Activated CD8-positive, alpha-beta T cell treated with anti-CD3 and anti-CD28 coated beads, Interleukin-2, amount 10 ng/mL, durations not matched to agents 7 days and 5 days (primary cell): ENCODE measurements at regions not wholly inside any gene's neighbourhood (a gene's known extent, or its start where the extent isn't known, plus 50 kb on each side); places are given as distances from the start of the nearest gene placed in this dataset.

Experiments used
- ATAC-seq: fragments of 150-1000 bp; cut with Tn5 transposase; one replicate; pipeline ENCODE4 v1.10.0; 2021; ENCODE audit warnings: moderate library complexity
- CTCF ChIA-PET: fragments of 350-600 bp; sonication (Branson Sonifier 250); formaldehyde crosslinking; loops from one replicate; lab custom pipeline; 2021; ENCODE audit warnings: antibody characterized with exemption; lab: Charles Lee
- POLR2A ChIA-PET: fragments of 350-600 bp; sonication (Branson Sonifier 250); formaldehyde crosslinking; loops from one replicate; lab custom pipeline; 2021; ENCODE audit warnings: antibody characterized with exemption; lab: Charles Lee
- DNase-seq: peaks from one replicate; pipeline ENCODE4 v3.0.0-alpha.2; 2020
- H3K27ac Mint-ChIP-seq: one replicate; pipeline ENCODE4 v1.8.0; 2021; ENCODE audit warnings: mild to moderate bottlenecking, mixed read lengths
- H3K27me3 Mint-ChIP-seq: one replicate; pipeline ENCODE4 v1.8.0; 2021; ENCODE audit warnings: low read depth, mixed read lengths
- H3K36me3 Mint-ChIP-seq: one replicate; pipeline ENCODE4 v1.8.0; 2021; ENCODE audit warnings: low read depth, mixed read lengths
- H3K4me1 Mint-ChIP-seq: one replicate; pipeline ENCODE4 v1.8.0; 2021; ENCODE audit warnings: low read depth, mixed read lengths
- H3K4me3 Mint-ChIP-seq: one replicate; pipeline ENCODE4 v1.8.0; 2021; ENCODE audit warnings: mild to moderate bottlenecking, mixed read lengths
- H3K9me3 Mint-ChIP-seq: one replicate; pipeline ENCODE4 v1.8.0; 2022; ENCODE audit warnings: mixed read lengths; ENCODE audit not compliant: insufficient read depth

DNA sequence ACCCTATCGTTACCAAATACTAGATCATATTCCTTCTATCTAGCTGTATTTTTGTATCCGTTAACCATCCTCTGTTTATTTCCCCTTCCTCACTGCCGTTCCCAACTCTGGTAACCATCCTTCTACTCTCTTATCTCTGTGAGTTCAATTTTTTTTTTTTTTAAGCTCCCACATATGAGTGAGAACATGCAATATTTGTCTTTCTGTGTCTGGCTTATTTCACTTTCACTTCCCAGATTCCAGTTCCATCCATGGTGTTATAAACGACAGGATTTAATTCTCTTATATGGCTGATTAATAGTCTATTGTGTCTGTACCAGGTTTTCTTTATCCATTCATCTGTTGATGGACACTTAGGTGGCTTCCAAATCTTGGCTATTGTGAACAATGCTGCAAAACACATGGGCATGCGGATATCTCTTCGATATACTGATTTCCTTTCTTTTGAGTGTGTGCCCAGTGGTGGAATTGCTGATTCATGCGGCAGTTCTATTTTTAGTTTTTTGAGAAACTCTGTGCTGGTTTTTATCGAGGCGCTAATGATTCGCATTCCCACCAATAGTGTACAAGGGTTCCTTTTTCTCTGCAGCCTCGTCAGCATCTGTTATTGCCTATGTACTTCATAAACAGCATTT, 599.6 kb downstream of the TMEM114 start:
- H3K4me3 Mint-ChIP-seq, result no peak overlapping the region
- H3K9me3 Mint-ChIP-seq, result peaks cover 9% of the 10 kb centered on the region
- no peaks in the 10 kb centered on the region for H3K4me1 Mint-ChIP-seq
- CTCF ChIA-PET, result no interaction called here
- POLR2A ChIA-PET, result no interaction called here
- H3K36me3 Mint-ChIP-seq, result no peaks in the 10 kb centered on the region
- ATAC-seq (no peak), DNase-seq (no peak)
- H3K27ac Mint-ChIP-seq, result no peak overlapping the region
- H3K27me3 Mint-ChIP-seq, result no peaks in the 10 kb centered on the region

DNA sequence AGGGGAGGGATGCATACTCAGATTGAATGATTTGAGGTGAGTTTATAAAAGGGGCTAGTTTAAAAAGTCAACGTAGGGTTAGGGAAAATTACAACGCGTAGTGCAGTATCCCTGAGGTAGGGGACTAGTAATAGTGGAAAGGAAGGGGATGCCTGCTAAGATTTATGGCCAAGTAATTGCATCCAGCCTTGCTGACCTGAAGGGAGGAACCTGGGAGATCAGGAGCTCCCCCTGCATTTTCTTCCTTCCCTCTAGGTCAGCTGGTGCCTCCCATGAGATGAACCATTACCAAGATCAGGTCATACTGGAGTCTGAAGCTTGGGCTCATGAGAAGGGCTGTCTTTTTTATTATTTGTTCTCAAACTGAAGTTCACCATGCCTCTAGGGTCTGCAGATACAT, 606.6 kb downstream of the TMEM114 start:
- H3K4me3 Mint-ChIP-seq, result no peak overlapping the region
- ChIA-PET CTCF (no interaction called here), POLR2A (no interaction called here)
- no peak for DNase-seq
- H3K27me3 Mint-ChIP-seq, result no peaks in the 10 kb centered on the region
- no peaks in the 10 kb centered on the region for H3K4me1 Mint-ChIP-seq
- no peak overlapping the region for H3K27ac Mint-ChIP-seq
- peaks cover 12% of the 10 kb centered on the region for H3K9me3 Mint-ChIP-seq
- H3K36me3 Mint-ChIP-seq, result no peaks in the 10 kb centered on the region
- ATAC-seq, result no peak

DNA sequence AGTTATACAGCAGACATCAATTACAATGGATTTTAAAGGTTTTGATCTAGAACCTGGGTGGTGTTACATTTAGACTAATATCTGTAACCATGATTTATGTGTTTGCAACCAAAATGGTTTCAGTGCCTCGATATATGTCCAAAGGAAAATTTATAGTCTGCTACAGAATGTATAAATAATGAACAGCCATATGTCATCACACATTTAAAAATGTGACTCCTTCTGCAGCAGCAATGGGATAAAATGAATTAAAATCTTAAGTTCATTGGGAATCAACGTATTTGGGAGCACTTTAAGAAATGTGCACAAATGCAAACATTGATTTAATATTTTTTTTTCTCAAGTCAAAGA, 610.2 kb downstream of the TMEM114 start:
- ChIA-PET POLR2A (no interaction called here), CTCF (no interaction called here)
- ATAC-seq (no peak), DNase-seq (no peak)
- Mint-ChIP-seq H3K4me3 (no peak overlapping the region), H3K36me3 (no peaks in the 10 kb centered on the region), H3K4me1 (no peaks in the 10 kb centered on the region), H3K27me3 (no peaks in the 10 kb centered on the region), H3K9me3 (peaks cover 3% of the 10 kb centered on the region), H3K27ac (no peak overlapping the region)

DNA sequence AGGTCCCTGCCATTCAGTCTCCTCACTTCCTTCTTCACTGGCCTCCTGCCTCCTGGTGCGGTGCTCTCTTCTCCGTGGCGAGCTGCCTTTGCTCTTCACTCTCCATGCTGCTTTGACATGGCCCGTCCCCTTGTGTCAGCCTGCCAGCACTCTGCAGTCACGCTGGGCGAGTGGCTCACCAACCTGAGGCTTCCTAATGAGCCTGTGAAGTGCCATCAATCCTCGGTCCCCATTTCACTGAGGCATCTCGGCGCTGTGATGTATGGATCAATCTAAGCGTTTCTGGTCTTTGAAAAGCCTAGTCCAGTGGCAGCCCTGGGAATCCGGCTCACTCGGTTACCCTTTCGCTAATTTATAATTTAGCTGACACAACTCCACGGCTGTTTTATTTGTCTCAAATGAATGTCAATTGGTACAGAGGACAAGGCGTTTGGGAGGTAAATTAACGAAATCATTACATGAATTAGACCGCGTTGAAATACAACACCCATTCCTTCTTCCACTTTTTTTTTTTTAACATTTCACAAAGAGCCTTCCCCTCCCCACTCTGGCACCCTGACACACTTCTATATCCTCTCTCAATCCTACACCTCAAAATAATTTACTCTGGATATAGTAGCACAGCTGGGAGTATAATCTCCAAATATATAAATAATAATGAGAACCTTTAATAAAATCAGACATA, 610.7 kb downstream of the TMEM114 start:
- Mint-ChIP-seq H3K9me3 (peaks cover 5% of the 10 kb centered on the region), H3K27me3 (no peaks in the 10 kb centered on the region), H3K36me3 (no peaks in the 10 kb centered on the region), H3K27ac (no peak overlapping the region), H3K4me1 (no peaks in the 10 kb centered on the region), H3K4me3 (no peak overlapping the region)
- ChIA-PET CTCF (no interaction called here), POLR2A (no interaction called here)
- ATAC-seq (no peak), DNase-seq (no peak)

DNA sequence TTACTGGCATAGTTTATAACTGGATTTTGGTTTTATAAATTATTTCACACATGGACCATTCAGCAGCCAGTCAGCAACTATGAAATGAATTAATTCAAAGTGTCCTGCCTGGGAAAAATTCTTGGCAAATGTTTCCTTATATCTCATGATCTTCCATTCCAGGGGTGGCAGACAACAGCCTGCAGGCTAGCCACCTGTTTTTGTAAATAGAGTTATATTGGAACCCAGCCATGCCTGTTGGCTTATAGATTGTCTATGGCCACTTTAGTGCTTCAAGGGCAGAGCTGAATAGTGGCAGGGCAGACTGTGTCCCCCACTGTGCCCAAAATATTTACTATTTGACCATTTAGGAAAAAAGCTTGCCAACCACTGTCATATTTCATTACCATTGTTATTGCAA, 613.7 kb downstream of the TMEM114 start:
- no peaks in the 10 kb centered on the region for H3K36me3 Mint-ChIP-seq
- CTCF ChIA-PET, result no interaction called here
- no peaks in the 10 kb centered on the region for H3K27me3 Mint-ChIP-seq
- H3K27ac Mint-ChIP-seq, result no peak overlapping the region
- no peak overlapping the region for H3K4me3 Mint-ChIP-seq
- H3K4me1 Mint-ChIP-seq, result no peaks in the 10 kb centered on the region
- H3K9me3 Mint-ChIP-seq, result peaks cover 5% of the 10 kb centered on the region
- DNase-seq (no peak), ATAC-seq (no peak)
- POLR2A ChIA-PET, result no interaction called here

DNA sequence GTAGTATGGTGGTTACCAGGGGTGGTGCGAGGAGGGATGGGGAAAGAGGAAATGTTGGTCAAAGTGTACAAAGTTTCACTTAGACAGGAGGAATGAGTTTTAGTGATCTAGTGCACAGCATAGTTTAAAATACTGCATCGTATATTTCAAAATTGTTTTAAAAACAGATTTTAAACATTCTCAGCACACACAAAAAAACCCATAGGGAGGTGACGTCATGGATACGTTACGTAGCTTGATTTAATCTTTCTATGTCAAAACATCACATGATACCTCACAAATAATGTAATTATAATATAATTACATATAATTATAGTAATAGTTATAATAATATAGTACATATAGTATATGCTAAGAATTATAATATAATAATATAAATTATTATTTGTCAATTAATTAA, 614.2 kb downstream of the TMEM114 start:
- Mint-ChIP-seq H3K27me3 (no peaks in the 10 kb centered on the region), H3K4me1 (no peaks in the 10 kb centered on the region), H3K36me3 (no peaks in the 10 kb centered on the region), H3K9me3 (peaks cover 5% of the 10 kb centered on the region), H3K27ac (no peak overlapping the region), H3K4me3 (no peak overlapping the region)
- ChIA-PET POLR2A (no interaction called here), CTCF (no interaction called here)
- ATAC-seq, result no peak
- DNase-seq, result no peak

DNA sequence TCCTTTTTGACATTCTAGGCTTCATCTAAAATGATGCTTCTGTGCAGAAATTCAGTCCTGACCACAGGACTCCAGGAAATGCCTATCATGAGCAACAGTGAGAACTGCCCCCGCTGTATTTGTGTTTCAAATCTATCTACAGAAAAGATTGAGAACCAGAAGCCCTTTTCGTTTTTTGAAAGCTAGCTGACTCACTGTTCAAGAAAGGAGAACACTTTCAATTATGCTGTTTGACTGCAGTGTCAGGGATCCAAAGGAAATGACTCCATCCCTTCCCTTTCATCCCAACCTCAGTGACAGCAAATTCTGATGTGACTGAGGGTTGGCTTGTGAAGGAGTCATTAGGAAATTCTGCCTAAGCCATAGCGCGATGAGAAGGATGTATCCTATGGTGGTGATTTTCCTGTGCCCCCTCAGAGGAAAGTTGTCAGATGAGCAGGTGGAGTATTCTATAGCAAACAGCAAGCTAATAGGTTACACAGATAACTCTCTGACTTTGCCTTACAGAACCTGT, 622.3 kb downstream of the TMEM114 start:
- CTCF ChIA-PET, result no interaction called here
- ATAC-seq, result no peak

DNA sequence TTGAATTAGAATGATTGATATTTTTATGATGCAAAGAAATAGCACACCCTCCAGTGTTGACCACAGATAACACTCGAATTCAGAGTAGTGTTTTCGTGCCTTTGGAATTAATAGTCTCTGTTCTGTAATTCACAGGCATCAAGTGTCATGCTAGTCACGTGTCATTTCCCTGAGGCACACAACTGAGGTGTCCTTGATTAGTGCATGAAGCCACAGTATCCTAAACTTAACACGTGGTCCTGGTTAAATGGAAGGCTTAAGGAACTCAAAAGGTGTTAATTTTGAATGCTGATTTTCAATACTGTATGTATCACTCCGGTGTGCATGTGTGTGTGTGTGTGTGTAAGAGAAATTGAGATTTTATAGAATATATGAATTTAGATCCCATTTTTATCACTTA, 625.6 kb downstream of the TMEM114 start:
- ChIA-PET POLR2A (no interaction called here), CTCF (no interaction called here)
- Mint-ChIP-seq H3K9me3 (peaks cover 4% of the 10 kb centered on the region), H3K4me3 (no peak overlapping the region), H3K27ac (no peak overlapping the region), H3K4me1 (no peaks in the 10 kb centered on the region), H3K27me3 (no peaks in the 10 kb centered on the region), H3K36me3 (no peaks in the 10 kb centered on the region)
- ATAC-seq, result no peak
- no peak for DNase-seq

More for the DNA sequence above, 622.3 kb downstream of the TMEM114 start:
- Mint-ChIP-seq H3K4me1 (no peaks in the 10 kb centered on the region), H3K4me3 (no peak overlapping the region), H3K9me3 (no peaks in the 10 kb centered on the region), H3K27me3 (no peaks in the 10 kb centered on the region), H3K36me3 (no peaks in the 10 kb centered on the region), H3K27ac (no peak overlapping the region)
- no peak for DNase-seq
- POLR2A ChIA-PET, result no interaction called here

DNA sequence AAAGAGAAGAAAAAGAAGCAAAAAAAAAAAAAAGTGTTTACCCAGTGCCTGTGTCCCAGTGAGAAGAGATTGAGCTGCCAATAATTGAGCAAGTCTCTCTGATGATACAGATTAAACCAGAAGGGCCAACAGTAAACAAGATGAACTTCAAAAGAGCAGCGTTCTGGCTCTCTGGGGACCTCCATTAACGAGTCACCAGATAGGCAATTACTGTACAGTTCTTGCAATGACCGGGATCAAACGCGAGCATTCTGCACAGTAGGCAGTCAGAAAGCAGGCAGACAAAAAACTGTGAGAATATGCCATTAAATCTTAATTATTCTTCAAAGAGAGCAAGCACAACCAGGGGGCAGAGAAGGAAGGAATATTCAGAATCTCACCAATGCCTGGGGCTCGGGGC, 626.1 kb downstream of the TMEM114 start:
- peaks cover 10% of the 10 kb centered on the region for H3K9me3 Mint-ChIP-seq
- no peaks in the 10 kb centered on the region for H3K36me3 Mint-ChIP-seq
- H3K4me1 Mint-ChIP-seq, result no peaks in the 10 kb centered on the region
- DNase-seq (no peak), ATAC-seq (no peak)
- ChIA-PET POLR2A (interaction anchor here (0.6 kb wide), 1 partner anchor 37 kb away, joined by 6 read pairs; no protein-coding TSS in a partner anchor), CTCF (no interaction called here)
- H3K4me3 Mint-ChIP-seq, result no peak overlapping the region
- H3K27me3 Mint-ChIP-seq, result no peaks in the 10 kb centered on the region
- no peak overlapping the region for H3K27ac Mint-ChIP-seq

DNA sequence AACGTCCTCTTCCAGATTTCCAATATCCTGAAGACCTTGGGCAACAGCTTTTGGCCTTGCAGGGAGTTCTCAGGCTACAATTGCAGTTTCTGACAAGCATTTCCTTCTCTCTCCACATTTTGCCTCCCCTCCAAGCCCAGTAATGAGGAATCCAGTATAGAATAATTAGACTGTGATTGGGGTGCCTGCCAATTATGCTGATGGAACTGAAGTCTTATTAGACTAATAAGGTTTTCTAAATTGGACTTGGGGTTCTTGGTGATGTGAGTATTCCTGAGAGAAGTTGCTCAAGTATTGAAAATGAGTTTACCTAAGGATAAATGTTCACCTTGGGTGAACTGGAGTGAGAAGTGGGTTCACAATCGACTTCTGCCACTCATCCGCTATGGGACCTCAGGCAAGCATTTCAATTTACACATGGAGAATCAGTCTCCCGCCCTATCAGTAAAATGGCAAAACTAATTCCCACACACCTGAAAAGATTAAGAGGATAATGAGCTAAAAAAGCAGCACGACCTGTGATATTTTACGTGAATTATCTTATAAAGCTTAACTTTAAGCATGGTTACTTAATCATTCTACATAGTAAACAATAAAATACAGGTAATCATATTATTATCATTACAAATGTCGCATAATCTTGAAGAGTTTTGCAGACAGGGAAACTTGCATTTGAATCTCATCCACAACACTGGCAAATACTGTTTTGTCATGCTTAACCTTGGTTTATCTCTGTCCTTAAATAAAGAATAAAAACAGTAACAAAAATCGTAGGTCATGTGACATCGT, 628.0 kb downstream of the TMEM114 start:
- Mint-ChIP-seq H3K27me3 (no peaks in the 10 kb centered on the region), H3K36me3 (no peaks in the 10 kb centered on the region), H3K9me3 (peaks cover 11% of the 10 kb centered on the region)

DNA sequence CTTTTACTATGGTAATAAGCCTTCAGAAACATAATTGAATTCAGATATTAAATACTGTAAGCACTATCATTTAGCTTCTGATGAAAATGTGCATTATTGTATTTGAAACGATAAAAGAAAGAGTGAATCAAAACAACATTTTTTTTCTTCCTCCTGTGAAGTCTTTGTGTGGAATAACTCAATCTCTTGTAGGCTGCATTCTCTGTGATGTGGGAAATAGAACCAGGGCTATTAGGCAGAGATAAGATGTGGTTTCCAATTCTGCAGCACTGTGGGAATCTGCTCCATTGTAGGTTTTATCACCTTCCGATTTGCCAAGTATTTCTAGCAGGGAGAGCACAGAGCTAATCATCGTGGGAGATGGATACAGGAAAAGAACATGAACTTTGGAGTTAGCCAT, 624.5 kb downstream of the RBFOX1 start:
- ATAC-seq (no peak), DNase-seq (no peak)
- no peak overlapping the region for H3K27ac Mint-ChIP-seq
- no peaks in the 10 kb centered on the region for H3K36me3 Mint-ChIP-seq
- H3K4me3 Mint-ChIP-seq, result no peak overlapping the region
- H3K9me3 Mint-ChIP-seq, result peaks cover 11% of the 10 kb centered on the region
- ChIA-PET CTCF (no interaction called here), POLR2A (no interaction called here)
- no peaks in the 10 kb centered on the region for H3K4me1 Mint-ChIP-seq
- H3K27me3 Mint-ChIP-seq, result no peaks in the 10 kb centered on the region

More for the DNA sequence above, 628.0 kb downstream of the TMEM114 start:
- H3K27ac Mint-ChIP-seq, result no peak overlapping the region
- H3K4me1 Mint-ChIP-seq, result no peaks in the 10 kb centered on the region
- ChIA-PET POLR2A (no interaction called here), CTCF (no interaction called here)
- no peak for ATAC-seq
- H3K4me3 Mint-ChIP-seq, result no peak overlapping the region
- DNase-seq, result no peak

DNA sequence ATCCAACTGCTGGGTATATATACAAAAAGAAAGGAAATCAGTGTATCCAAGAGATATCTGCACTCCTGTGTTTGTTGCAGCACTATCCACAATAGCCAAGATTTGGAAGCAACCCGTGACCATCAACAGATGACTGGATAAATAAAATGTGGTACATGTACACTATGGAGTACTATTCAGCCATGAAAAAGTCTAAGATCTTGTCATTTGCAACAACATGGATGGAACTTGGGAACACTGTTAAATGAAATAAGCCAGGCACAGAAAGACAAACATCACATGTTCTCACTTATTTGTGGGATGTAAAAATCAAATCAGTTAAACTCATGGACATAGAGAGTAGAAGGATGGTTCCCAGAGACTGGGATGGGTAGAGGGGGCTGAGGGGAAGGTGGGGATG, 620.7 kb downstream of the RBFOX1 start:
- Mint-ChIP-seq H3K4me1 (no peaks in the 10 kb centered on the region), H3K27ac (no peak overlapping the region), H3K36me3 (no peaks in the 10 kb centered on the region), H3K9me3 (no peaks in the 10 kb centered on the region), H3K4me3 (no peak overlapping the region), H3K27me3 (no peaks in the 10 kb centered on the region)
- ChIA-PET CTCF (no interaction called here), POLR2A (no interaction called here)
- ATAC-seq (no peak), DNase-seq (no peak)
